HEK293 (cell line): ENCODE measurements at regions not wholly inside any gene's neighbourhood (a gene's known extent, or its start where the extent isn't known, plus 50 kb on each side); places are given as distances from the start of the nearest gene placed in this dataset.

Experiments used
- CTCF ChIA-PET: fragments of 350-600 bp; formaldehyde crosslinking; extraction: SDS; loops from one replicate; lab custom pipeline; 2021; ENCODE audit warnings: antibody characterized with exemption; lab: Yijun Ruan, JAX
- POLR2A ChIA-PET: fragments of 300-600 bp; formaldehyde crosslinking; extraction: SDS; loops from one replicate; lab custom pipeline; 2020; ENCODE audit warnings: antibody characterized with exemption, inconsistent platforms; lab: Yijun Ruan, JAX
- H3K27ac ChIP-seq: fragments of 200-500 bp; sonication (Bioruptor generic); 2 replicates; pipeline ENCODE4 v1.5.1; 2014; ENCODE audit warnings: low read depth, low read length, control low read depth, inconsistent platforms; ENCODE audit errors: extremely low read depth
- H3K36me3 ChIP-seq, 2 experiments: fragments of 200-500 bp in 1 of 2; sonication (Bioruptor generic) in 1 of 2; 1 replicate in 1 of 2; 2 replicates in 1 of 2; pipeline ENCODE4 v1.5.1; 2014 to 2017; ENCODE audit warnings: inconsistent platforms in 2 of 2, low read length in 2 of 2; ENCODE audit not compliant: control insufficient read depth in 2 of 2, insufficient read depth in 1 of 2
- H3K4me1 ChIP-seq: fragments of 200-500 bp; sonication (Bioruptor generic); 2 replicates; pipeline ENCODE4 v1.5.1; 2014; ENCODE audit warnings: mild to moderate bottlenecking, low read length, inconsistent platforms; ENCODE audit not compliant: control insufficient read depth, insufficient read depth
- H3K4me3 ChIP-seq: 2 replicates; pipeline ENCODE4 v1.5.1; 2011; ENCODE audit warnings: low read depth, mild to moderate bottlenecking, control low read depth, low read length, moderate library complexity
- H3K9me3 ChIP-seq: fragments of 200-500 bp; sonication (Bioruptor generic); 2 replicates; pipeline ENCODE4 v1.5.1; 2014; ENCODE audit warnings: low read depth, low read length, inconsistent platforms; ENCODE audit not compliant: control insufficient read depth, insufficient read depth
- GLIS1 ChIP-seq: fragments of 450-650 bp; formaldehyde crosslinking; IDR thresholded peaks from 2 replicates; pipeline ENCODE4 v1.5.1; 2016; ENCODE audit warnings: missing biosample characterization, missing genetic modification characterization
- MEIS1 ChIP-seq: sonication (generic); formaldehyde crosslinking; IDR thresholded peaks from 2 replicates; pipeline ENCODE4 v1.8.1; 2022; ENCODE audit warnings: missing genetic modification reagents, mild to moderate bottlenecking, borderline replicate concordance
- MZF1 ChIP-seq: fragments of 450-650 bp; formaldehyde crosslinking; IDR thresholded peaks from 2 replicates; pipeline ENCODE4 v1.5.1; 2017; ENCODE audit warnings: missing biosample characterization, missing genetic modification characterization, borderline replicate concordance
- PRDM1 ChIP-seq: fragments of 450-650 bp; formaldehyde crosslinking; IDR thresholded peaks from 2 replicates; pipeline ENCODE4; 2016; ENCODE audit warnings: missing biosample characterization, missing genetic modification characterization
- SETDB1 ChIP-seq: IDR thresholded peaks from one replicate; pipeline ENCODE4 v1.6.1; 2017; ENCODE audit warnings: mild to moderate bottlenecking, low read length, moderate library complexity, mixed read lengths; ENCODE audit not compliant: insufficient read length
- TCF7L2 ChIP-seq: IDR thresholded peaks from 2 replicates; pipeline ENCODE4 v1.6.1; 2011; ENCODE audit warnings: low read depth, mild to moderate bottlenecking, inconsistent platforms, low read length, moderate library complexity, borderline replicate concordance
- TRIM28 ChIP-seq: IDR thresholded peaks from 2 replicates; pipeline ENCODE4 v1.6.1; 2011; ENCODE audit warnings: low read length, control low read depth, borderline replicate concordance
- WT1 ChIP-seq: fragments of 450-650 bp; formaldehyde crosslinking; IDR thresholded peaks from 2 replicates; pipeline ENCODE4 v1.5.1; 2016; ENCODE audit warnings: missing biosample characterization, missing genetic modification characterization
- ZFHX2 ChIP-seq: fragments of 450-650 bp; formaldehyde crosslinking; conservative IDR thresholded peaks from 2 replicates; pipeline ENCODE4 v1.5.1; 2016; ENCODE audit warnings: missing biosample characterization, missing genetic modification characterization
- ZFP37 ChIP-seq: fragments of 450-650 bp; formaldehyde crosslinking; IDR thresholded peaks from 2 replicates; pipeline ENCODE4 v1.5.1; 2016; ENCODE audit warnings: missing biosample characterization, missing genetic modification characterization
- ZNF146 ChIP-seq: fragments of 450-650 bp; formaldehyde crosslinking; IDR thresholded peaks from 2 replicates; pipeline ENCODE4 v1.5.1; 2016; ENCODE audit warnings: missing biosample characterization, missing genetic modification characterization
- ZNF529 ChIP-seq: fragments of 450-650 bp; formaldehyde crosslinking; IDR thresholded peaks from 2 replicates; pipeline ENCODE4 v1.5.1; 2017; ENCODE audit warnings: missing genetic modification characterization, missing biosample characterization; ENCODE audit not compliant: insufficient replicate concordance
- ZNF548 ChIP-seq: fragments of 450-650 bp; formaldehyde crosslinking; IDR thresholded peaks from 2 replicates; pipeline ENCODE4 v1.5.1; 2016; ENCODE audit warnings: missing biosample characterization, missing genetic modification characterization
- ZNF596 ChIP-seq: fragments of 450-650 bp; IDR thresholded peaks from 2 replicates; pipeline ENCODE4 v1.5.0; 2018; ENCODE audit warnings: missing biosample characterization, mild to moderate bottlenecking, missing genetic modification characterization, moderate library complexity
- ZNF623 ChIP-seq: fragments of 450-650 bp; formaldehyde crosslinking; IDR thresholded peaks from 2 replicates; pipeline ENCODE4 v1.5.1; 2016; ENCODE audit warnings: missing biosample characterization, missing genetic modification characterization
- ZNF654 ChIP-seq: fragments of 450-650 bp; formaldehyde crosslinking; IDR thresholded peaks from 2 replicates; pipeline ENCODE4 v1.5.1; 2016; ENCODE audit warnings: low read depth, missing biosample characterization, missing genetic modification characterization
- ZNF660 ChIP-seq: fragments of 450-650 bp; IDR thresholded peaks from 2 replicates; pipeline ENCODE4 v1.5.1; 2018; ENCODE audit warnings: missing biosample characterization, mild to moderate bottlenecking, missing genetic modification characterization
- ZXDB ChIP-seq: fragments of 450-650 bp; formaldehyde crosslinking; IDR thresholded peaks from 2 replicates; pipeline ENCODE4 v1.5.1; 2016; ENCODE audit warnings: missing biosample characterization, missing genetic modification characterization
- TF ChIP-seq, protein P1 (sequence below): fragments of 450-650 bp; formaldehyde crosslinking; IDR thresholded peaks from 2 replicates; pipeline ENCODE4 v1.5.1; 2017; ENCODE audit warnings: missing biosample characterization, missing genetic modification characterization
- TF ChIP-seq, protein P2 (sequence below): fragments of 450-650 bp; formaldehyde crosslinking; IDR thresholded peaks from 2 replicates; pipeline ENCODE4 v1.5.1; 2016; ENCODE audit warnings: missing biosample characterization, missing genetic modification characterization
- TF ChIP-seq, protein P3 (sequence below): fragments of 450-650 bp; formaldehyde crosslinking; IDR thresholded peaks from 2 replicates; pipeline ENCODE4 v1.5.1; 2016; ENCODE audit warnings: missing biosample characterization, missing genetic modification characterization, borderline replicate concordance
- TF ChIP-seq, protein P4 (sequence below): fragments of 450-650 bp; formaldehyde crosslinking; IDR thresholded peaks from 2 replicates; pipeline ENCODE4 v1.5.1; 2017; ENCODE audit warnings: missing biosample characterization, missing genetic modification characterization
- TF ChIP-seq, protein P5 (sequence below): fragments of 450-650 bp; formaldehyde crosslinking; IDR thresholded peaks from 2 replicates; pipeline ENCODE4 v1.5.1; 2016; ENCODE audit warnings: missing biosample characterization, missing genetic modification characterization

DNA sequence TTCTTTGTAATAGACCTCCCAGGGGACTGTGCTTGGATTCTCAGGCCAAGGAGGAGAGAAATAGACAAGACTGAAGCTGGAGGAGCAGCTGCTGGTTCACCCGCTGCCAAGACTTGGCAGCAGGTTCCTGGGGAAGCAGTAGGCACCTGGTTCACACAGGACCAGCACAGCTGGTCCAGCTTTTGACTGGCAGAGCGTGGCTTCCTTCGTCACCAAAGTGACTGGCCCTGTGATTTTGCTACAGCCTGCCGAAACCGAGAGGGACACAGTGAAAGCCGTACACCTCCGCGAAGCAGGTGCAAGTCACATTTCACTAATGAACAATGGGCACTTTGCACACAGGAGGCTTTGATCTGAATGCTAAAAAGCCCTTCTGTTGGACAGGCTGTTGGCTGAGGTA lies 199.0 kb downstream of the RNF144B start:
- TF ChIP-seq MZF1 (tag by site-specific recombination) (no peak), ZNF548 (tag by site-specific recombination) (no peak), SETDB1 (no peak), MEIS1 (CRISPR knock-in tag) (no peak), GLIS1 (no peak), WT1 (tag by site-specific recombination) (no peak), ZXDB (tag by site-specific recombination) (no peak), ZFP37 (tag by site-specific recombination) (no peak), ZNF529 (tag by site-specific recombination) (no peak), TRIM28 (no peak), ZNF146 (tag by site-specific recombination) (no peak)
- TF ChIP-seq, protein P1, sequence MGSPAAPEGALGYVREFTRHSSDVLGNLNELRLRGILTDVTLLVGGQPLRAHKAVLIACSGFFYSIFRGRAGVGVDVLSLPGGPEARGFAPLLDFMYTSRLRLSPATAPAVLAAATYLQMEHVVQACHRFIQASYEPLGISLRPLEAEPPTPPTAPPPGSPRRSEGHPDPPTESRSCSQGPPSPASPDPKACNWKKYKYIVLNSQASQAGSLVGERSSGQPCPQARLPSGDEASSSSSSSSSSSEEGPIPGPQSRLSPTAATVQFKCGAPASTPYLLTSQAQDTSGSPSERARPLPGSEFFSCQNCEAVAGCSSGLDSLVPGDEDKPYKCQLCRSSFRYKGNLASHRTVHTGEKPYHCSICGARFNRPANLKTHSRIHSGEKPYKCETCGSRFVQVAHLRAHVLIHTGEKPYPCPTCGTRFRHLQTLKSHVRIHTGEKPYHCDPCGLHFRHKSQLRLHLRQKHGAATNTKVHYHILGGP = no peak
- TF ChIP-seq, protein P2, sequence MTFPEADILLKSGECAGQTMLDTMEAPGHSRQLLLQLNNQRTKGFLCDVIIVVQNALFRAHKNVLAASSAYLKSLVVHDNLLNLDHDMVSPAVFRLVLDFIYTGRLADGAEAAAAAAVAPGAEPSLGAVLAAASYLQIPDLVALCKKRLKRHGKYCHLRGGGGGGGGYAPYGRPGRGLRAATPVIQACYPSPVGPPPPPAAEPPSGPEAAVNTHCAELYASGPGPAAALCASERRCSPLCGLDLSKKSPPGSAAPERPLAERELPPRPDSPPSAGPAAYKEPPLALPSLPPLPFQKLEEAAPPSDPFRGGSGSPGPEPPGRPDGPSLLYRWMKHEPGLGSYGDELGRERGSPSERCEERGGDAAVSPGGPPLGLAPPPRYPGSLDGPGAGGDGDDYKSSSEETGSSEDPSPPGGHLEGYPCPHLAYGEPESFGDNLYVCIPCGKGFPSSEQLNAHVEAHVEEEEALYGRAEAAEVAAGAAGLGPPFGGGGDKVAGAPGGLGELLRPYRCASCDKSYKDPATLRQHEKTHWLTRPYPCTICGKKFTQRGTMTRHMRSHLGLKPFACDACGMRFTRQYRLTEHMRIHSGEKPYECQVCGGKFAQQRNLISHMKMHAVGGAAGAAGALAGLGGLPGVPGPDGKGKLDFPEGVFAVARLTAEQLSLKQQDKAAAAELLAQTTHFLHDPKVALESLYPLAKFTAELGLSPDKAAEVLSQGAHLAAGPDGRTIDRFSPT = no peak
- TF ChIP-seq, protein P3, sequence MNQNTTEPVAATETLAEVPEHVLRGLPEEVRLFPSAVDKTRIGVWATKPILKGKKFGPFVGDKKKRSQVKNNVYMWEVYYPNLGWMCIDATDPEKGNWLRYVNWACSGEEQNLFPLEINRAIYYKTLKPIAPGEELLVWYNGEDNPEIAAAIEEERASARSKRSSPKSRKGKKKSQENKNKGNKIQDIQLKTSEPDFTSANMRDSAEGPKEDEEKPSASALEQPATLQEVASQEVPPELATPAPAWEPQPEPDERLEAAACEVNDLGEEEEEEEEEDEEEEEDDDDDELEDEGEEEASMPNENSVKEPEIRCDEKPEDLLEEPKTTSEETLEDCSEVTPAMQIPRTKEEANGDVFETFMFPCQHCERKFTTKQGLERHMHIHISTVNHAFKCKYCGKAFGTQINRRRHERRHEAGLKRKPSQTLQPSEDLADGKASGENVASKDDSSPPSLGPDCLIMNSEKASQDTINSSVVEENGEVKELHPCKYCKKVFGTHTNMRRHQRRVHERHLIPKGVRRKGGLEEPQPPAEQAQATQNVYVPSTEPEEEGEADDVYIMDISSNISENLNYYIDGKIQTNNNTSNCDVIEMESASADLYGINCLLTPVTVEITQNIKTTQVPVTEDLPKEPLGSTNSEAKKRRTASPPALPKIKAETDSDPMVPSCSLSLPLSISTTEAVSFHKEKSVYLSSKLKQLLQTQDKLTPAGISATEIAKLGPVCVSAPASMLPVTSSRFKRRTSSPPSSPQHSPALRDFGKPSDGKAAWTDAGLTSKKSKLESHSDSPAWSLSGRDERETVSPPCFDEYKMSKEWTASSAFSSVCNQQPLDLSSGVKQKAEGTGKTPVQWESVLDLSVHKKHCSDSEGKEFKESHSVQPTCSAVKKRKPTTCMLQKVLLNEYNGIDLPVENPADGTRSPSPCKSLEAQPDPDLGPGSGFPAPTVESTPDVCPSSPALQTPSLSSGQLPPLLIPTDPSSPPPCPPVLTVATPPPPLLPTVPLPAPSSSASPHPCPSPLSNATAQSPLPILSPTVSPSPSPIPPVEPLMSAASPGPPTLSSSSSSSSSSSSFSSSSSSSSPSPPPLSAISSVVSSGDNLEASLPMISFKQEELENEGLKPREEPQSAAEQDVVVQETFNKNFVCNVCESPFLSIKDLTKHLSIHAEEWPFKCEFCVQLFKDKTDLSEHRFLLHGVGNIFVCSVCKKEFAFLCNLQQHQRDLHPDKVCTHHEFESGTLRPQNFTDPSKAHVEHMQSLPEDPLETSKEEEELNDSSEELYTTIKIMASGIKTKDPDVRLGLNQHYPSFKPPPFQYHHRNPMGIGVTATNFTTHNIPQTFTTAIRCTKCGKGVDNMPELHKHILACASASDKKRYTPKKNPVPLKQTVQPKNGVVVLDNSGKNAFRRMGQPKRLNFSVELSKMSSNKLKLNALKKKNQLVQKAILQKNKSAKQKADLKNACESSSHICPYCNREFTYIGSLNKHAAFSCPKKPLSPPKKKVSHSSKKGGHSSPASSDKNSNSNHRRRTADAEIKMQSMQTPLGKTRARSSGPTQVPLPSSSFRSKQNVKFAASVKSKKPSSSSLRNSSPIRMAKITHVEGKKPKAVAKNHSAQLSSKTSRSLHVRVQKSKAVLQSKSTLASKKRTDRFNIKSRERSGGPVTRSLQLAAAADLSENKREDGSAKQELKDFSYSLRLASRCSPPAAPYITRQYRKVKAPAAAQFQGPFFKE (tag by site-specific recombination) = no peak
- Histone ChIP-seq H3K27ac (no peak overlapping the region), H3K9me3 (no peaks in the 10 kb centered on the region), H3K36me3 (no peaks in the 10 kb centered on the region), H3K4me1 (peaks cover 3% of the 10 kb centered on the region; the same call in 1 of the 2 replicates), H3K4me3 (no peak overlapping the region)
- ChIA-PET POLR2A (no interaction called here), CTCF (interaction anchor here (1.0 kb wide), 1 partner anchor 10 kb away, joined by 5 read pairs; no protein-coding TSS in a partner anchor)

DNA sequence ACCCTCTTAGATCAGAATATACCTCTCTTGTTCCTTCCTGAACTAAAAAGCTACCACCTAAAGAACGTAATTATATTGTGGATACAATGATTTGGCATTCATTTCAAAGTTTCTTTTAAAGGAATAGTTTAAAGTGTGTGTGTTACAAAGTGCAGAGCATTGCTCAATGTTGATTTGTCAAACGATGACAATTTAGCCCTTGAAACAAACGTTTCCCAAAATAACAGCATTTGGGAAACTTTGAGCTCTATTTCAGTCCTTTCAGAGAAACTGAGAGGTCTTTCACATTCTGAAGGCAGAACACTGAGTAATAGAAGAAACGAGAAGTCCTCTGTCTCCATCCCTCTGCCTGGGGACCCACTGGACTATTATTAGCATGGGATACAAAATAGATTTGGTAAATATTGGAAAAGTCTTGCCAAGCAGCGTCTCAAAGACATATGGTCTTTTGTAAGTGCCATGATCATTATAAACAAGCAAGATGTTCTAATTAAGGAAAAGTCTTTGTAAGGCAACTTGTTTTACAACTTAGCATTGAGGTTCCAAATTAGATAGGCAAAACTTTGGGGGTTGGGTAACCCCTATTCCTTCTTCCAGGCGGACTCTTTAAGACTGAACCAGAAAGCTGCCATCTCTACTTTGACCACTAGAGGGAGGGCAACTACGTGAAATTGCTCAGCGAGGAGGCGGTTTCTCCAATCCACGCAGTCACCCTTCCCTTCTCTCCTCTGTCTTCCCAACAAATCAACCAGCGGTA lies 208.8 kb downstream of the RNF144B start:
- Histone ChIP-seq H3K9me3 (no peaks in the 10 kb centered on the region), H3K4me1 (no peaks in the 10 kb centered on the region), H3K4me3 (no peak overlapping the region), H3K36me3 (no peaks in the 10 kb centered on the region), H3K27ac (no peak overlapping the region)
- ChIA-PET CTCF (interaction anchor here (0.6 to 3.4 kb wide), 44 partner anchors 10 to 1530 kb away, joined by 3 to 21 read pairs (median 4); no protein-coding TSS in a partner anchor), POLR2A (no interaction called here)
- TF ChIP-seq, protein P4, sequence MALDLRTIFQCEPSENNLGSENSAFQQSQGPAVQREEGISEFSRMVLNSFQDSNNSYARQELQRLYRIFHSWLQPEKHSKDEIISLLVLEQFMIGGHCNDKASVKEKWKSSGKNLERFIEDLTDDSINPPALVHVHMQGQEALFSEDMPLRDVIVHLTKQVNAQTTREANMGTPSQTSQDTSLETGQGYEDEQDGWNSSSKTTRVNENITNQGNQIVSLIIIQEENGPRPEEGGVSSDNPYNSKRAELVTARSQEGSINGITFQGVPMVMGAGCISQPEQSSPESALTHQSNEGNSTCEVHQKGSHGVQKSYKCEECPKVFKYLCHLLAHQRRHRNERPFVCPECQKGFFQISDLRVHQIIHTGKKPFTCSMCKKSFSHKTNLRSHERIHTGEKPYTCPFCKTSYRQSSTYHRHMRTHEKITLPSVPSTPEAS (tag by site-specific recombination) = no peak
- TF ChIP-seq PRDM1 (tag by site-specific recombination) = no peak
- TF ChIP-seq ZFHX2 (tag by site-specific recombination) = 0 out of 2 replicates have a peak, but pooled peaks have one; percentile 9
- TF ChIP-seq ZNF596 = no peak
- TF ChIP-seq ZNF660 (tag by site-specific recombination) = 0 out of 2 replicates have a peak, but pooled peaks have one; percentile 50
- peak; percentile 97 for TF ChIP-seq ZNF654
- TF ChIP-seq TCF7L2 = no peak
- TF ChIP-seq, protein P5, sequence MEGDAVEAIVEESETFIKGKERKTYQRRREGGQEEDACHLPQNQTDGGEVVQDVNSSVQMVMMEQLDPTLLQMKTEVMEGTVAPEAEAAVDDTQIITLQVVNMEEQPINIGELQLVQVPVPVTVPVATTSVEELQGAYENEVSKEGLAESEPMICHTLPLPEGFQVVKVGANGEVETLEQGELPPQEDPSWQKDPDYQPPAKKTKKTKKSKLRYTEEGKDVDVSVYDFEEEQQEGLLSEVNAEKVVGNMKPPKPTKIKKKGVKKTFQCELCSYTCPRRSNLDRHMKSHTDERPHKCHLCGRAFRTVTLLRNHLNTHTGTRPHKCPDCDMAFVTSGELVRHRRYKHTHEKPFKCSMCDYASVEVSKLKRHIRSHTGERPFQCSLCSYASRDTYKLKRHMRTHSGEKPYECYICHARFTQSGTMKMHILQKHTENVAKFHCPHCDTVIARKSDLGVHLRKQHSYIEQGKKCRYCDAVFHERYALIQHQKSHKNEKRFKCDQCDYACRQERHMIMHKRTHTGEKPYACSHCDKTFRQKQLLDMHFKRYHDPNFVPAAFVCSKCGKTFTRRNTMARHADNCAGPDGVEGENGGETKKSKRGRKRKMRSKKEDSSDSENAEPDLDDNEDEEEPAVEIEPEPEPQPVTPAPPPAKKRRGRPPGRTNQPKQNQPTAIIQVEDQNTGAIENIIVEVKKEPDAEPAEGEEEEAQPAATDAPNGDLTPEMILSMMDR (tag by site-specific recombination) = peak; percentile 63
- TF ChIP-seq ZNF623 (tag by site-specific recombination) = no peak
